ENCODE measurements at regions not wholly inside any gene's neighbourhood (a gene's known extent, or its start where the extent isn't known, plus 50 kb on each side); places are given as distances from the start of the nearest gene placed in this dataset.
A peak's percentile ranks its signal among the peaks of the same experiment; 100 is the strongest.

GRCh38 chr5:88401686-88402085 is 133.0 kb upstream of the TMEM161B start:
- DNase-seq (ENCODE audit: low spot score) (no peak), ATAC-seq (no peak)

DNA sequence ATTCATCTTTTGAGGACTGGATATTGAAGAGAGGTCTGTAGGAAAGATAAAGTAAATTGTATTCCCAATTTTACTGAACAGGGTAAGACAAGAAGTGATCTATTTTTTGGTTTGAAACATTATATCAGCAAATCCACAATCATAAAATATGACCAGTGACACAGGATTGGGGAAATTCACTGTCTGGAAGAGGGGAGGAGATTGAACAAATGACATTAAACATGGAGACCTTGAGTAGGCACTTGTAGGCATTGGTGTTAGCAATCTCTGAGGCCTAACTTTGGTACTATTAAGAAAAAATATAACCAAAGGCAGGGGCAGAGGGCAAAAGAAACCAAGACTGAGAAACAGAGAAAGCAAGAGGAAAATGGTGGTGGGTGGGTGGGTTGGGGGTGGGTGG is 132.6 kb upstream of the TMEM161B start:
- DNase-seq (ENCODE audit: low spot score) (no peak), ATAC-seq (no peak)

DNA sequence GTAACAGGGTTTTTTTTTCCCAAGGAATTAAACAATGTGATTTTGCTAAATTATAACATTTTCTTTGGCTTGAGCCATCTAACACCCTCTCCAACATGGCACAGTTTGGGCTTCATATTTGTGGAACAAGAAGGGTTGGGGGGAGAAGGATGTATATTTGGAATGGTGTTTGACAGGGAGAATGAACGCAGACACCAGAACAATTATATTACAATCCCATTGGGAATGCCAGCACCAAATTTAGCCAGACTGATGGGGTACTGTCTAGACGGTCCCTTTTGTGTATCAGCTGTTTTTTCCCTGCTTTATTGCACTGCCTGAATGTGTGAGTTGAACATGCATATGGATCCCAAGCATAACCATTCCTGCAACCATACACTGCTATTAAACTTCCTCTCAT is 130.9 kb upstream of the TMEM161B start:
- DNase-seq (ENCODE audit: low spot score) (no peak), ATAC-seq (no peak)

DNA sequence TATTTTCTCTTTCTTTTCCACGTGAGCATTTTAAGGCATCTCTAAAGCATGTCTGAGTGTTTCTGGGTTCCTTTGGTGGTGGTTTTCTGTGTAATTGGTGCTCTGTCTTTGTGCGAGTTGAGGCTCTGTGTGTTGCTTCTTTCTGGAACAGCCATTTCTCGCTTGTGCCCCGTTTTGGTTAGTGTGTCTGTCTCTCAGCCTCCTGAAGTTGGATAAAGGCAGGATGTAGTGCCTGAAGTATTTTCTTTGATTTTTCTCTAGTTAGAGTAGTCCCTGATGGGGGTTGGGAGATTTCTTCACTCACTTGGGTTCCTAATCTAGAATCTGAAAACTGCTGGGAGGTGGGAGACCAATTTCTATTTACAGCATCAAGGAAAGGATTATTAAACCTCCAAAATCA is 129.7 kb upstream of the TMEM161B start:
- DNase-seq (ENCODE audit: low spot score) (no peak), ATAC-seq (no peak)

- ATAC-seq (no peak), DNase-seq (ENCODE audit: low spot score) (no peak)
Observed at GRCh38 chr5:88396751-88397281, 128.2 kb upstream of the TMEM161B start.

GRCh38 chr5:88396000-88396535 is 127.4 kb upstream of the TMEM161B start:
- no peak for DNase-seq (ENCODE audit: low spot score)

DNA sequence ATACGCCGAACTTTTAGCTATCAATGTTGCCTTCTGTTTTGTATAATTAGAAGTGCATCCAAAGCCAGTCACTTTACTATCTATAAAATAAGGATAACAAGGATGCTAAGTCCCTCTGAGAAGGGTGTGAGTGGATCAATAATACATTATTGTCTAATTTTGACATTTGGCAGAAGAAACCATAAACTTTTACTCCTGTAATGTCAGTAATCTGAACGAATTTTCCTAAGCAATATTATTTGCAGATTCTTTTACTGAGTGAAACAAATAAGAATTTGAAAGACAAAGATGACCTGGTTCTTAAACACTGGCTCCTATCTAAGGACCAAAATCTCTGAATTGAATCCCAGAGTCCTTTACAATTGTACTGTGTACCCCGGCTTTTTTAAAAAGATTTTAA is 126.6 kb upstream of the TMEM161B start:
- ATAC-seq = no peak
- DNase-seq (ENCODE audit: low spot score) = no peak

More at GRCh38 chr5:88396000-88396535, 127.4 kb upstream of the TMEM161B start:
- ATAC-seq = no peak

- no peak for DNase-seq (ENCODE audit: low spot score)
- ATAC-seq = no peak
Observed at GRCh38 chr5:88394536-88395175, 126.0 kb upstream of the TMEM161B start.

- DNase-seq (ENCODE audit: low spot score) = no peak
- no peak for ATAC-seq
Observed at GRCh38 chr5:88393716-88394535, 125.3 kb upstream of the TMEM161B start.

DNA sequence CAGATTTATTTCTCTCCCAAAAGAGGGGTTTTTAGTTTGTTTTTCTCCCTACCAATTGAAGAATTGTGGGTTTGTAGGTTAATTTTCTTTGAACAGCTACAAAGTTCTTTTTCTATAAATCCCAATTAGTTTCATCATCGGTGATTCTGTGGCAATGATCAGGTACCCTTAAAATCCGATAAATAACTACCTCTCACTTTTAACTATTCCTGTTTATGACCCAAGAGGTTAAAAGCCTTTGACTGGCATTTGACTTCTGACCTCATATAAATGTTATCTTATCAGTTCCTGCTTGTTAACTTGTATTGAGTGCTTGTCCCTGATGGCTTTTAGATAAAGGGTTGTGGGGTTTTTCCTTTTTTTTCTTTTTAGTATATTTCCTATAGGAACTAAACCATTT is 124.4 kb upstream of the TMEM161B start:
- DNase-seq (ENCODE audit: low spot score) (no peak), ATAC-seq (no peak)

DNA sequence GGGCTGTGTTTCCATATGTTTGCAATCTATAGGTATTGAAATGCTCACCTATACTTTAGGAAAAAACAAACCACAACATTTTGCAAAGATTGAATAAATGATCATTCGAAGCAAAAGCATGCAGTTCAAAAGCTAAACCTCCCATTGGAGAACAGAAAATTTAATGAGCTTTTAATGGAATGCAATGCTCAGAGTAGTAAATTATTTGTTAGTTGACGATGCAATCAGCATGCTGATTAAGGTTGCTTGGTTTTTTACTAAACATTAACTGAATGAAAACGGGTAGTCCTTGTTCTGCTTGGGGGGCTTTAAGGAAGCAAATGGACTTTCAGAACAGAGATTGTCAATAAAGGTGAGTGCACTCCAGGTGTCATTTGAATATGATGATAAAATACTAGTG is 123.3 kb upstream of the TMEM161B start:
- ATAC-seq (no peak), DNase-seq (ENCODE audit: low spot score) (no peak)

DNA sequence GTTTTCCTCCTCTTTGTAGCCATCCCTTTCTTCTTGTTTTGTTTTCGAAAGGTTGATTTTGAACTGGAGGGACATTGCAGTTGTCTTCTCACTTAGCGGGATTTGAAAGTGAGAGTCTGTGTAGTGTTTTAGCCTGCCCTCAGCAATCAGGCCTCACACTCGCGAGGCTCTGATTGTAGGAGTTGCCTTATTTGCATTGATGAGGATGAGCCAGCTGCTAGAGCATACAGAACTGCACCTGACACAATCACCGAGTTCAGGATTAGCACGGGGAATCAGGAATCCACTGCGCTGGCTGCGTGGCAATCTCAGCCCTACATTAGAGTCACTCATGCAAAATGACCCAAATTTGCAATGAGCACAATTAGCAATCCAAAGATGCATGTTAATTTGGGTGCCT is 122.5 kb upstream of the TMEM161B start:
- ATAC-seq (no peak), DNase-seq (ENCODE audit: low spot score) (no peak)

GRCh38 chr5:88390481-88390880 is 121.8 kb upstream of the TMEM161B start:
- no peak for ATAC-seq
- DNase-seq (ENCODE audit: low spot score) = no peak

GRCh38 chr5:88390096-88390441 is 121.4 kb upstream of the TMEM161B start:
- DNase-seq (ENCODE audit: low spot score) (no peak), ATAC-seq (no peak)

GRCh38 chr5:88389338-88390095 is 120.9 kb upstream of the TMEM161B start:
- ATAC-seq (no peak), DNase-seq (ENCODE audit: low spot score) (no peak)

DNA sequence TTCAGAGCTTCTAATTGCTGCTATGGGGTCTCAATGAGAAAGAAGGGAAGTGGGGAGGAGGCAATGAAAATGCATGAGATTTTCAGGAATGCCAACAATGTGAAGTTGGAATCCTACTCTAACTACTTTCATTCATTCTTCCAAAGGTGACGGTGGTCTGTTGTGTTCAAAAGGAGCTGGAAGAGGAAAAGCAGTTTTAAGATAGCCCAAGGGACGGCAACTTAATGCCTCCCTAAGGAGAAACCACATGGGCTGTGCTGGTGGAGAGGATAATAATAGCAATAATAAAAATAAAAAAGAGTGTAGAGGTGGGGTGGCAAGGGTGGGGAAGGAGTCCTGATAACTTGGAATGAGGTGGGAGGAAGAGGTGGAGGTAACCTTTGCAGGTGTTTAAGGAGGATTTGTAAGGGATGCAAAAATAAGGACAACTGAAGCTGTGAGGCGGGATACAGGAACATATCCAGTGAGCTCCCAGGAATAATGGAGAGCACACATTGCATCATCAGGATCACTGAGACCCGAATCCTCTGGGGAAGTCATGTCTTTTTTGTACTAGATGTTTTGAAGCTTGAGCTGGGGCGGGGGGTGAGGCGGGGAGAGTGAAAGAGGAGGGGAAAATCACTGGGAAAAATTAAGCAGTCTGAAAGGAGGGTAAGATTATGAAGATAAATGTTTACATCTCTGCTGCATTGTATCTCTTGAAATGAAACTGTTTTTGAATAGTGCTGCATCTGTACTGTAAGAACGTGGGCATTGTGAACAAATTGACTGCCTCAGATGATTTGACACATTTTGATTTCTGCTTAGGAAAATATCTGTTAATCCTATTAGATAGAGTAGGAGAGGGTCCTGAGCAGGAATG is 120.1 kb upstream of the TMEM161B start:
- DNase-seq (ENCODE audit: low spot score) (no peak), ATAC-seq (no peak)

- DNase-seq (ENCODE audit: low spot score) (no peak), ATAC-seq (no peak)
Observed at GRCh38 chr5:88384886-88385285, 116.2 kb upstream of the TMEM161B start.

- DNase-seq (ENCODE audit: low spot score) (no peak), ATAC-seq (no peak)
Observed at GRCh38 chr5:88380332-88380731, 111.7 kb upstream of the TMEM161B start.

GRCh38 chr5:88377705-88378656 is 109.3 kb upstream of the TMEM161B start:
- DNase-seq (ENCODE audit: low spot score) (no peak), ATAC-seq (peak; percentile 32)

Data from left lobe of liver (tissue), 2 donors.